Thoracic aorta (tissue), 2 donors: ENCODE measurements at regions not wholly inside any gene's neighbourhood (a gene's known extent, or its start where the extent isn't known, plus 50 kb on each side); places are given as distances from the start of the nearest gene placed in this dataset.
"Not testable (repeated sequence)": the region's sequence is repeated elsewhere in the genome, so short reads cannot be mapped to it uniquely, and the experiment has no call there.

Experiments used
- ATAC-seq: fragments of 150-250 bp; one replicate; pipeline ENCODE4 v1.8.0; 2017; ENCODE audit warnings: low read depth; ENCODE audit not compliant: insufficient number of reproducible peaks, low FRiP score
- DNase-seq: peaks from one replicate; pipeline ENCODE4 v3.0.0-alpha.2; 2020; ENCODE audit warnings: low spot score
- H3K27ac ChIP-seq, 2 donors: fragments of 200-600 bp; sonication (generic); 1 replicate in 1 of 2; 2 replicates in 1 of 2; pipeline ENCODE4 v1.5.1; 2016; ENCODE audit warnings: mild to moderate bottlenecking in 2 of 2, moderate library complexity in 2 of 2
- H3K27me3 ChIP-seq: fragments of 200-600 bp; sonication (generic); replicated peaks from 2 replicates; pipeline ENCODE4 v1.6.0; 2016; ENCODE audit warnings: mild to moderate bottlenecking; ENCODE audit not compliant: insufficient read depth
- H3K36me3 ChIP-seq: fragments of 200-600 bp; sonication (generic); one replicate; pipeline ENCODE4 v1.5.1; 2016
- H3K4me1 ChIP-seq, 2 donors: fragments of 200-600 bp; sonication (generic); 1 replicate in 1 of 2; 2 replicates in 1 of 2; pipeline versions ENCODE4 v1.5.1 to v1.6.0; 2016; ENCODE audit warnings: low read depth in 2 of 2, mild to moderate bottlenecking in 1 of 2; ENCODE audit not compliant: control insufficient read depth in 1 of 2
- H3K4me3 ChIP-seq: fragments of 200-600 bp; sonication (generic); 2 replicates; pipeline ENCODE4 v1.5.1; 2016; ENCODE audit warnings: mild to moderate bottlenecking
- H3K9me3 ChIP-seq: fragments of 200-600 bp; sonication (generic); 2 replicates; pipeline ENCODE4 v1.5.1; 2016

- H3K9me3 ChIP-seq, H3K36me3 ChIP-seq, DNase-seq, H3K27ac ChIP-seq, ATAC-seq, H3K27me3 ChIP-seq, H3K4me1 ChIP-seq: not testable (repeated sequence)
- peak overlapping the region; percentile 41 for H3K4me3 ChIP-seq
These were observed 119.9 kb downstream of the SPDYE17 start for GRCh38 chr7:76912011-76912814.

- H3K4me3 ChIP-seq, H3K36me3 ChIP-seq, H3K27me3 ChIP-seq, ATAC-seq, H3K27ac ChIP-seq, H3K4me1 ChIP-seq, DNase-seq, H3K9me3 ChIP-seq: not testable (repeated sequence)
These were observed 127.5 kb downstream of the SPDYE17 start for GRCh38 chr7:76904688-76905087.

- H3K4me3 ChIP-seq, H3K4me1 ChIP-seq, H3K9me3 ChIP-seq, DNase-seq, H3K36me3 ChIP-seq, ATAC-seq, H3K27ac ChIP-seq, H3K27me3 ChIP-seq: not testable (repeated sequence)
These were observed 130.0 kb downstream of the SPDYE17 start for GRCh38 chr7:76901944-76902710.

- not testable (repeated sequence) for H3K4me1 ChIP-seq, DNase-seq, H3K27me3 ChIP-seq, ATAC-seq, H3K4me3 ChIP-seq, H3K27ac ChIP-seq, H3K36me3 ChIP-seq, H3K9me3 ChIP-seq
These were observed 133.4 kb downstream of the SPDYE17 start for GRCh38 chr7:76898807-76899206.

DNA sequence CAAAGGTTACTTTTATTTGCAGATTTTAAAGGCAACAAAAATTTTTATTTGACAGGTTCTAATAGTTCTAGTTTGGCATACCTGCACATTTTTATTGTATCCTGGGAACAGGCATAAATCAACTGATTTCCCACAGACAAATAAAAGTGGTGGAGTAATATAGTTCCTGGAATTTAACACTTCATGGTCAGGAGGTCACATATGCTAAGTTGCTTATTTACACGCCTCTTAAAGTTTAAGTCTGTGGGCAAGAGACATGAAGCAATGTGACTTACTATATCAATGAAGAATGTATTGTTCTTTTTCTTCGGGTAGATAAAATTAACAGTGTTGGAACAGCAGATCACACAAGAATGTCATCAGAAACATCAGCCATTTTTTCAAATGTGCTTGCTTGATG is 135.2 kb downstream of the SPDYE17 start:
- not testable (repeated sequence) for H3K36me3 ChIP-seq, H3K27me3 ChIP-seq, ATAC-seq, H3K9me3 ChIP-seq, H3K4me3 ChIP-seq, DNase-seq, H3K4me1 ChIP-seq, H3K27ac ChIP-seq

DNA sequence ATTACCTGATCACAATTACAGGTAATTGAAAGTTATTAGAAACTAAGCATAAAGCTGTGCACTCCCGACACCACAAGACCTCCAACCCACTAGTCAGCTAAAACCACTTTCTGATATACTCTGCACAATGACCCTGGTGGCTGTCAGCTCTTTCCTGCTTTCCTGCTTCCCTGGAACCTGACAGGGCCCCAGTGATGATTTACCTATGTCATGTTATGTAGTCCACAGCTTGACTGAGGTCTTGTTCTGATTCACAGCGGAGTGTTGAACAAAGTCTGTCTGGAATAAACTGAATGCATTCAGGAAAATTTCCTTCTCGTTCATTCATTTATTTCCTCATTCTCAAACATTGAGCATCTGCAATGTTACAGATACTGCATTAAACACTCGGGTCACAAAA is 136.5 kb downstream of the SPDYE17 start:
- not testable (repeated sequence) for H3K27ac ChIP-seq, H3K4me3 ChIP-seq, H3K4me1 ChIP-seq, H3K27me3 ChIP-seq, H3K9me3 ChIP-seq, DNase-seq, H3K36me3 ChIP-seq, ATAC-seq

DNA sequence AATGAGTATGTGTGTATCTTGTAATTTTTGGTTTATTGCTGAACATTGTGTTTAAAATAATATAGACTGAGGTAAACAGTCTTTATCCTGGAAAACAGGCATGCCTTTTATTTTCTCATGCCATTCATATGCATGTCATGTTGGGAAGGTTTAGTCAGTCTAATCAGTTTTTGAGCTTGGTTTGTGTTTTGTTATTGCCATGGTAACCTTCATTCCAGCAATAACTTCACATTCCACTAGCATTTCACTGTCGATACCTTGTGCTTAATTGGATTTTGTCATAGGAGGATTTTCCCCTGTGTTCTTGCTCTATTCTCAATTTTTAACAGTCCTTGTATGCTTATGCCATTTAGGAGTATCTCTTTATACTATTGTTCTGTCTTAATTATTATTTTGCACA is 140.4 kb downstream of the SPDYE17 start:
- H3K4me3 ChIP-seq, H3K27me3 ChIP-seq, ATAC-seq, H3K9me3 ChIP-seq, H3K4me1 ChIP-seq, H3K27ac ChIP-seq, H3K36me3 ChIP-seq, DNase-seq: not testable (repeated sequence)

DNA sequence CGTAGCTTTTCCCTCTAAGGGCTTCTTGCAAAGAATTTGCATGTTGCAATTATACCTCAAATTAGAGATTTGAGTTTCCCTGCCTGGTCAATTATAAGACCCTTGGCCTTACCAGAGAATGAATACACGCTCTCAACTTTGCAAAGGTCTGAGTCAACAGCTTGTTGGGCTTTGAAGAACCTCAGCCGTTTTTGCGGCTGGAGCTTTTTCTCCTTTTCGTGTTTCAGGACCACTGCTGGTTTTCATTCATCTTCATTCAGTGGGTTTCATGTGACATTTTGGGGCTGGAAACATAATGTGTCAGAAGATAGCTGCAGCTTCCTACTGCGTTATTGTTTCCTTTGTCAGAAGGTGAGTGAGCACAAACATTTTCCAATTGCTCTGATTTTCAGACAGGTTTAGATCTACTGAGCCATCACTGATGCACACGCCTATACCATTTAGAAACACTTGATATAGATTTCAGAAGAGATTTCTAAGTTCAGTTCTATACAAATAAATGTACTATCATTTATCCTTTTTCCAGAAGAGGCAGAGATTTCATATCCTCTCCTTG is 152.3 kb downstream of the SPDYE17 start:
- H3K4me1 ChIP-seq, ATAC-seq, H3K36me3 ChIP-seq, DNase-seq, H3K27ac ChIP-seq, H3K27me3 ChIP-seq, H3K4me3 ChIP-seq, H3K9me3 ChIP-seq: not testable (repeated sequence)

GRCh38 chr7:76875760-76876159 is 156.4 kb downstream of the SPDYE17 start:
- not testable (repeated sequence) for DNase-seq, ATAC-seq, H3K4me1 ChIP-seq, H3K27me3 ChIP-seq, H3K4me3 ChIP-seq, H3K27ac ChIP-seq, H3K36me3 ChIP-seq, H3K9me3 ChIP-seq

DNA sequence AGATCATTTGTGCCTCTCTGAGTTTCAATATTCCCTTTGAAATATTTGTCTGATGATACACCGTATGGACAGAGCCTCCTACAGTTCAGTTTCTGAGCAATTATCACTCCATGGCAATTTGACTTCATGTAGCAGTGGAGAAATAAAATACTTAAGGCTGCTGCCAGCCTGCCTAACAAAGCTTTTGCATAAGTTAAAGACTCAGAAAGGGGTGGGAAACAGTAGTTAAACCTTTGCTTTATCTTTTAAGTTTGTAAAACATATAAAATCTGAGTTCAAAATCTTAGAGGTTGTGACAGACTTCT is 161.7 kb downstream of the SPDYE17 start:
- DNase-seq, H3K4me1 ChIP-seq, H3K36me3 ChIP-seq, H3K27ac ChIP-seq, H3K9me3 ChIP-seq, H3K27me3 ChIP-seq, ATAC-seq, H3K4me3 ChIP-seq: not testable (repeated sequence)

DNA sequence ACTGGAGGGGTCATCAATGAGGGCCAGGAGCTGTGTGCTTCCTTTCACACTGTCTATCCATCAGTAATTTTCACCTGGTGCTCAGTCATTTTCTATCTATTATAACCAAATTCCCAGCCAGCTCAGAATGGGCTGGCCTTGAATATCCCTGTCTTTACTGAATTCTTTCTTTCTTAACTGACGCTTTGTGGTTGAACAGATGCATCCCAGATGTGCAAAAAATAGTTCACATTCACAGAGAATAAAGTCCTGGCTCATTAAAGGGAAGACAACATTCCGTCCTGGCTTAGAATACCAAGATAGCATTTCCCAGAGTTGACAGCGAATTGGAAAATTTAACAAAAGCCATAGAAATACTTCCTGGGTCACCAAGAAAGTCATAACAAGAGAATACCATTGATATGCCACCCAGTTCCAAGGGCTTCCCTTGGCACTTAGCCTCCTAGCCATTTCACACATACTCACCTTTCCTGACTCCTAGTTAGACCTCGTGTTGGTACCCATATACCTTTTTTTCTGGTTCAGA is 164.7 kb downstream of the SPDYE17 start:
- not testable (repeated sequence) for ATAC-seq

GRCh38 chr7:76863150-76863773 is 168.9 kb downstream of the SPDYE17 start:
- not testable (repeated sequence) for H3K4me1 ChIP-seq, H3K9me3 ChIP-seq, H3K27me3 ChIP-seq, ATAC-seq, H3K36me3 ChIP-seq, H3K4me3 ChIP-seq, H3K27ac ChIP-seq, DNase-seq

More for the DNA sequence above, 164.7 kb downstream of the SPDYE17 start:
- H3K4me1 ChIP-seq, H3K27ac ChIP-seq, H3K27me3 ChIP-seq, DNase-seq, H3K4me3 ChIP-seq, H3K9me3 ChIP-seq, H3K36me3 ChIP-seq: not testable (repeated sequence)
